NB4 (cell line): ENCODE measurements at regions not wholly inside any gene's neighbourhood (a gene's known extent, or its start where the extent isn't known, plus 50 kb on each side); places are given as distances from the start of the nearest gene placed in this dataset.

ENCODE experiments used
- MAX ChIP-seq: IDR thresholded peaks from 2 replicates; pipeline ENCODE4 v1.6.1; 2011; ENCODE audit warnings: low read depth, low read length
- MYC ChIP-seq: IDR thresholded peaks from 2 replicates; pipeline ENCODE4 v1.6.1; 2011; ENCODE audit warnings: low read depth, low read length
- POLR2A ChIP-seq: IDR thresholded peaks from 2 replicates; pipeline ENCODE4 v1.6.1; 2011; ENCODE audit warnings: mild to moderate bottlenecking; ENCODE audit not compliant: insufficient read length; ENCODE audit errors: extremely low read depth
- TF ChIP-seq, protein P1 (sequence below): IDR thresholded peaks from one replicate; pipeline ENCODE4 v1.5.1; 2012; ENCODE audit warnings: low read depth, low read length

DNA sequence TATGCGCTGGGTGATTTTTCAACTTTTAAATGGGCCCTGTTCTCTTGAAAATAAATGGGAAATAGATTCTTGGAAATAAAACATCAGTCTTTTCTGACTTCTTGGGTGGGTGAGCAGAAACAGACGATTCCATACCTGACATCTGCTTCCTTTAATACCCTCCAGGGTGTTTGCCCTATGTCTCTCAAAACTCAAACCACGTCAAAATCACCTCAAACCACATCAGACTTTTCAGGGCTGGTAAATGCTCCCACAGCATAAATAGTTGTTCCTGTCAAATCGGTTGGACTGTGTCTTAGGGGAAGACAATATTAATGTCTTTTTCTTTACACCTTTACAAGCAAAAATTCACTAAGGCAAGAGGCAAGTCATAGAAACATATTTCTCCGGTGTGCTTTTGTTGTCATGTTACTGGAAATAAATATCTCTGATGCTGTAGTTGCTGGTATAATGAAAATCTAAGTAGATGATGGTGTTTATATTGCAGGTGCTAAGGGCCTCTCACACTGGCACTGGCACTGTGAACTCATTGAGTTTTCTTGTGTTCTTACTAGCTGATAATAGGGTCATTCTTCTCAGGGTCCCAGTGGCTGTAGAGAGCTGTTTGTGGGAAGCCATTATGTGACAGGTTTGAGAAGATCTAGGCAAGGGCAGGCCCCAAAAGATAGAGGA is 380.4 kb downstream of the RAPGEF2 start:
- TF ChIP-seq, protein P1, sequence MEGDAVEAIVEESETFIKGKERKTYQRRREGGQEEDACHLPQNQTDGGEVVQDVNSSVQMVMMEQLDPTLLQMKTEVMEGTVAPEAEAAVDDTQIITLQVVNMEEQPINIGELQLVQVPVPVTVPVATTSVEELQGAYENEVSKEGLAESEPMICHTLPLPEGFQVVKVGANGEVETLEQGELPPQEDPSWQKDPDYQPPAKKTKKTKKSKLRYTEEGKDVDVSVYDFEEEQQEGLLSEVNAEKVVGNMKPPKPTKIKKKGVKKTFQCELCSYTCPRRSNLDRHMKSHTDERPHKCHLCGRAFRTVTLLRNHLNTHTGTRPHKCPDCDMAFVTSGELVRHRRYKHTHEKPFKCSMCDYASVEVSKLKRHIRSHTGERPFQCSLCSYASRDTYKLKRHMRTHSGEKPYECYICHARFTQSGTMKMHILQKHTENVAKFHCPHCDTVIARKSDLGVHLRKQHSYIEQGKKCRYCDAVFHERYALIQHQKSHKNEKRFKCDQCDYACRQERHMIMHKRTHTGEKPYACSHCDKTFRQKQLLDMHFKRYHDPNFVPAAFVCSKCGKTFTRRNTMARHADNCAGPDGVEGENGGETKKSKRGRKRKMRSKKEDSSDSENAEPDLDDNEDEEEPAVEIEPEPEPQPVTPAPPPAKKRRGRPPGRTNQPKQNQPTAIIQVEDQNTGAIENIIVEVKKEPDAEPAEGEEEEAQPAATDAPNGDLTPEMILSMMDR: no peak
- TF ChIP-seq POLR2A (no peak), MYC (no peak), MAX (no peak)
